Large intestine (tissue), 3 donors: ENCODE measurements at regions not wholly inside any gene's neighbourhood (a gene's known extent, or its start where the extent isn't known, plus 50 kb on each side); places are given as distances from the start of the nearest gene placed in this dataset.

Experiments
- DNase-seq, 2 donors: peaks; one replicate each; pipeline versions ENCODE4 v3.0.0 to v3.0.0-alpha.2; 2013
- H3K27ac ChIP-seq: one replicate; pipeline ENCODE4 v1.5.1; 2013; ENCODE audit warnings: low read length
- H3K27me3 ChIP-seq: 2 replicates; pipeline ENCODE4 v1.6.1; 2013; ENCODE audit warnings: low read length; ENCODE audit not compliant: control insufficient read depth, insufficient read depth
- H3K36me3 ChIP-seq: 2 replicates; pipeline ENCODE4 v1.6.1; 2013; ENCODE audit warnings: low read length; ENCODE audit not compliant: control insufficient read depth, insufficient read depth
- H3K4me1 ChIP-seq: one replicate; pipeline ENCODE4 v1.6.1; 2013; ENCODE audit warnings: low read length; ENCODE audit not compliant: control insufficient read depth, insufficient read depth
- H3K4me3 ChIP-seq: one replicate; pipeline ENCODE4 v1.5.1; 2013; ENCODE audit warnings: low read length
- H3K9me3 ChIP-seq: one replicate; pipeline ENCODE4 v1.6.1; 2013; ENCODE audit warnings: mild to moderate bottlenecking, low read depth, low read length, moderate library complexity; ENCODE audit not compliant: control insufficient read depth
- WGBS: methylation state at CpG from one replicate; pipeline ENCODE4 v1.1.5; 2013; ENCODE audit warnings: low lambda C conversion rate; ENCODE audit not compliant: insufficient coverage; 5-methylcytosine and 5-hydroxymethylcytosine counted together

DNA sequence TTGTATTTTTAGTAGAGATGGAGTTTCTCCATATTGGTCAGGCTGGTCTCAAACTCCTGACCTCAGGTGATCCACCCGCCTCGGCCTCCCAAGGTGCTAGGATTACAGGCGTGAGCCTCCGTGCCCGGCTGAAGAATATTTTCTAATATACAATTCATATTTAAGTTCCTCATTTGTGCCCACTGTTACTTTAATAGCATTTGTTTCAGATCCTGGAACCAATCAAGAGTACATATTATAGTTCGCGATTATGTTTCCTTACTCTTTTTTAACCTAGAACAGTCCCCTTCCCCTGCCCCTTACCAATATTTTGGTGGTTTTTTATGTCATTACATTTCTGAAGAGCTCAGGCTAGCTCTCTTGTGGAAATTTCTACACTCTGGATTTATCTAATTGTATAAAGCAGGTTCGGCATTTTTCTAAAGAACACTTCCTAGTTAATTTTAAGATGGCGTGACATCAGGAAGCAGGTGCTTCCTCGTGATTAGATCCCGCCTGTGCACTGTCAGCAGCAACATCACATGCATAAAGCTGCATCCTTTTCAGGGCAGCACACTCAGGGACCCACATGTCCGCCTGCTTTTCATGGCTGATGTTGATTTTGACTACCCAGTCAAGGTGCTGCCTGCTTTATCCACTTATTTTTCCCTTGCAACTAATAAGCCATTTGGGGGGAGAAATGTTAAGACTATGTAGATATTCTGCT lies 88.7 kb upstream of the EPHB3 start:
- no peaks in the 10 kb centered on the region for H3K36me3 ChIP-seq
- H3K27me3 ChIP-seq, result peaks cover 13% of the 10 kb centered on the region
- H3K4me3 ChIP-seq, result no peak overlapping the region
- no peak overlapping the region for H3K27ac ChIP-seq
- WGBS, result 100% methylated on average over 2 of the region's 12 CpGs
- H3K9me3 ChIP-seq, result peaks cover 3% of the 10 kb centered on the region
- DNase-seq, result peak; percentile 20 to 26
- no peaks in the 10 kb centered on the region for H3K4me1 ChIP-seq

DNA sequence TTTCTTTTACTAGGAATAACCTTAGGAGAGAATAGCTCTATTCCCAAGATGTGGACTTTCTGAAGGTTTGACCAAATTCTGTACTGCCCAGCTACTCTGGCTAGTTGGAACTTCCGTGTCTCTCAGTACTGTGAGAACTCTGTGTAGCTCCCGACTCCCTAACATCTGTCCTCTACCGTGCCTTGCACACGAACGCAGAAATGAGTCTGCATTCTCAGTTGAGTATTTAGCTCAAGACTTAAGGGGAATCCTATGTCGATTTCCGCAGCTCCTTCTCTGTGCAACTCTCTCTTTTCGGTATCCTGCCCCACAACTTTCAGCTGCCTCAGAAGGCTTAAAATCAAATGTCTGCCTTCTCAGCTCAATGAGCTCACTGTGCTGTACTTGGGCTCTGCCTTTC lies 86.7 kb upstream of the EPHB3 start:
- Histone ChIP-seq H3K36me3 (no peaks in the 10 kb centered on the region), H3K27me3 (peaks cover 17% of the 10 kb centered on the region), H3K9me3 (peaks cover 3% of the 10 kb centered on the region), H3K27ac (no peak overlapping the region), H3K4me3 (no peak overlapping the region), H3K4me1 (no peaks in the 10 kb centered on the region)
- DNase-seq, result no peak
- WGBS, result no CpG with 5 or more reads among the region's 8 CpGs

DNA sequence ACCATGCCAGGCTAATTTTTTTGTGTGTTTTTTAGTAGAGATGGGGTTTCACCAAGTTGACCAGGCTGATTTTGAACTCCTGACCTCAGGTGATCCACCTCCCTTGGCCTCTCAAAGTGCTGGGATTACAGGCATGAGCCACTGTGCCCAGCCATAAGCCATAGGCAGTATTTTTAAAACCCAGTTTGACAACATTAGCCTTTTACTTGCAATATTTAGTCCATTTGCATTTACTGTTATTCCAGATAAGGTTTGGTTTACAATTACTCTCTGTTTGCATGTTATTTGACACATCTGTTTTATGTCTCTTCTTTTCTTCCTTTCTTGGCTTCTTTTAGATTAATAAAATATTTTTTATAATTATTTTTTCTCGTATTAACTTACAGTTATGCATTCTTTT lies 83.6 kb upstream of the EPHB3 start:
- Histone ChIP-seq H3K4me3 (no peak overlapping the region), H3K4me1 (no peaks in the 10 kb centered on the region), H3K27me3 (peaks cover 24% of the 10 kb centered on the region), H3K36me3 (no peaks in the 10 kb centered on the region), H3K27ac (no peak overlapping the region), H3K9me3 (peaks cover 3% of the 10 kb centered on the region)
- WGBS, result 100% methylated on average over 1 of the region's 1 CpG
- no peak for DNase-seq

DNA sequence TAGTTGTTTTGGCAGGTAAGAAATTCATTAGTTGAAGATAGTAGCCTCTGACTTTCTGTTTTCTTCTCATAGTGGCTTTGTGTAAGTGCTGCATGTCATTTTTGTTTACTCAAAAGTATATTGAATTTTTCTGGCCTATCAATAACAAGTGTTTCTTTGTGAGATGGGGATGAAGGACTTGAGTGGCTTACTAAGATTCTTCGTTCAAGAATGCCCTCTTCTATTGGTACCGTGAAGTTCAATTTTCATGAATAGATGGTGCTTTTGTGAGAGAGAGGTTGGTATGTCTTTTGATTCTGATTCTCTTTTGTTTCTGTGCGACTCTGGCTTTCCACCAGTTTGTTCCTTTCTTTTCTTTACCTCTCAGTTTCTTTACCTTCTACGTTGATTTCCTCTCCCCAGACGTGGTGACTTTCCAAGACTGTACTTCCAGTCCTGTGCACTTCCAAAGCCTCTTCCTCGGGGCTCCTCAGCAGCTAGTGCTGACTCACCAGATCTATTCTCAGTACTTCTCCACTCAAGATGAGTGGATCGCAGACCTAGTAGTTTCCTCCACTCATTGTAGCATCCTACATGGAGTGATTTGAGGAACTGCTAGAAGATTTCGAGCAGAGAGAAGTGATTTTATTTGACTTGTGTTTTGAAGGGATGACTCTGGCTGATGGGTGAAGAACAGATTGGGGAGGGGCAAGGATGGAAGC lies 82.0 kb upstream of the EPHB3 start:
- peaks cover 3% of the 10 kb centered on the region for H3K9me3 ChIP-seq
- peaks cover 22% of the 10 kb centered on the region for H3K27me3 ChIP-seq
- DNase-seq, result no peak
- 52% methylated on average over 3 of the region's 8 CpGs for WGBS
- no peaks in the 10 kb centered on the region for H3K4me1 ChIP-seq
- no peak overlapping the region for H3K4me3 ChIP-seq
- H3K27ac ChIP-seq, result no peak overlapping the region
- no peaks in the 10 kb centered on the region for H3K36me3 ChIP-seq

DNA sequence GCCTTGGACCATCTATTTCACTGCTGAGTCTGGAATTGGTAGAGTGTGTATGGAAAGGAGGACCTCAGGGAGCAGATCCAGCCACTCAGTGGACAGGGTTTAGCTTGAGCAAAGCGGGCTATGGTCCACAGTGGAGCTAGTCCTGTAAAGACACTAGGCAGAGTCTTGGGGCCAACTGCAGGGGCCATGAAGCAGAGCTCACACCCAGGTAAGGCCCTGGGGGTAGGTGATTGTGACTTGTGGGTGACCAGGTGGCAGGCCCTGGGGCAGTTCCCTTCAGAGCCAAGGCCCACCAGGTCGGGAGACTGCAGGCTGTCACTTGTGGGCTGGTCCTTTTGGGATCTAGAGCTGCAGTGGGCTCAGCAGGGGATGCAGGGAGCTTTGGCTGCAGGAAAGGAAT lies 80.8 kb upstream of the EPHB3 start:
- Histone ChIP-seq H3K4me1 (no peaks in the 10 kb centered on the region), H3K9me3 (no peaks in the 10 kb centered on the region), H3K27me3 (peaks cover 18% of the 10 kb centered on the region), H3K4me3 (no peak overlapping the region), H3K36me3 (no peaks in the 10 kb centered on the region), H3K27ac (no peak overlapping the region)
- WGBS, result no CpG with 5 or more reads among the region's 2 CpGs
- no peak for DNase-seq

DNA sequence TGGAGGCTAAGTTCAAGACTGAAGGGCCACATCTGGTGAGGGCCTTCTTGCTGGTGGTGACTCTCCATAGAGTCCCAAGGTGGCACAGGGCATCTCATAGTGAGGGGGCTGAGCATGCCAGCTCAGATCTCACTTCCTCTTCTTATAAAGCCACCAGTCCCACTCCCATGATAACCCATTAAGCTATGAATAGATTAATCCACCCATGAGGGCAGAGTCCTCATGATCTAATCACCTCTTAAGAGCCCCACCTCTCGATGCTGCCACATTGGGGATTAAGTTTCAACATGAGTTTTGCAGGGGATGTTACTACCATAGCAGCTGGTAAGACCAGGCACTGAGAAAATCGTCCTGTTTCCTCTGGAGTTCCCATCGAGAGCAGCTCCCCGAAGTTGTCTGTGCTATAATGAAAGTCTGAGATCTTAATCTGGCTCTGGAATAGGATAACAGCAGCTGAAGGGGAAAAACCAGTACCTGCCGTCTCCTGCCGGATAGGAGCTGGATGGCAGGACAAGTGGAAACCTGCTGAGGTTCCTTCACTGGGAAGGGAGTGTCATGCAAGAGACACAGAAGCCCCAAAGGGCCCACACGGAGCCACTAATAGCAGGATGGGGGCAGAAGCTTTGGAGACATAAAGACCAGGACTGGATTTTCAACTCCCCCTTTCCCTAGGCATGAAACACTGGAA lies 79.5 kb upstream of the EPHB3 start:
- Histone ChIP-seq H3K4me1 (no peaks in the 10 kb centered on the region), H3K27me3 (peaks cover 20% of the 10 kb centered on the region), H3K4me3 (no peak overlapping the region), H3K9me3 (no peaks in the 10 kb centered on the region), H3K36me3 (no peaks in the 10 kb centered on the region), H3K27ac (no peak overlapping the region)
- no peak for DNase-seq
- no CpG with 5 or more reads among the region's 7 CpGs for WGBS

DNA sequence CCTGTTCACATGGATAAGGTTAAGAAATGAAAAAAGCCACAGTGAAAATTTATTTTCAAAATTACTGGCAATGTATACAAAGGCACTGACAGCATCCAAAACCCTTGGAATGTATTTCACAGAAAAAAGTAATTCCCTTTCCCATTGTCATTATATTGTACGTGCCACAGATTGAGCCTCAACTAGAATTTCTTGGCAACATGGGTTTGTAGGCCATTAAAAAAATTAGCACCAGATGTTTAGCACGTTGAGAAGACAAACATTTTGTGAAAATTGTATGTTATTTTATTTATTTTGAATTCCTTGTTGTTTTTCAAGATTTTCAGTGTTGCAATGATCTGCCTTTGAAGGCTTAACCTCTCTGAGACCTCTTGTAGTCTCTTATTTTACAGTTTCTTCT lies 76.3 kb upstream of the EPHB3 start:
- no peak for DNase-seq
- H3K4me1 ChIP-seq, result no peaks in the 10 kb centered on the region
- no peaks in the 10 kb centered on the region for H3K9me3 ChIP-seq
- H3K27ac ChIP-seq, result no peak overlapping the region
- H3K27me3 ChIP-seq, result peaks cover 30% of the 10 kb centered on the region
- H3K36me3 ChIP-seq, result no peaks in the 10 kb centered on the region
- no peak overlapping the region for H3K4me3 ChIP-seq
- no CpG with 5 or more reads among the region's 2 CpGs for WGBS

DNA sequence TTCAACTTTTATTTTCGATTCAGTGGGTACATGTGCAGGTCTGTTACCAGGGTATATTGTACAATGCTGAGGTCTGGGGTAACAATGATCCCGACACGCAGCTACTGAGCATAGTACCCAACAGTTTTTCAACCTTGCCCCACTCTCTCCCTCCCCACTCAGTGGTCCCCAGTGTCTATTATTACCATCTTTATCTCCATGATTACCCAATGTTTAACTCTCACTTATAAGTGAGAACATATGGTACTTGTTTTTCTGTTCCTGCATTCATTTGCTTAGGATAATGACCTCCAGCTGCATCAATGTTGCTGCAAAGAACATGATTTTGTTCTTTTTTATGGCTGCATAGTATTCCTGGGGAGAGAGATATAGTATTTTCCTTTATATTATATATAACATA lies 75.7 kb upstream of the EPHB3 start:
- Histone ChIP-seq H3K4me1 (no peaks in the 10 kb centered on the region), H3K36me3 (no peaks in the 10 kb centered on the region), H3K9me3 (no peaks in the 10 kb centered on the region), H3K27ac (no peak overlapping the region), H3K27me3 (peaks cover 37% of the 10 kb centered on the region), H3K4me3 (no peak overlapping the region)
- no peak for DNase-seq
- 88% methylated on average over 1 of the region's 3 CpGs for WGBS

DNA sequence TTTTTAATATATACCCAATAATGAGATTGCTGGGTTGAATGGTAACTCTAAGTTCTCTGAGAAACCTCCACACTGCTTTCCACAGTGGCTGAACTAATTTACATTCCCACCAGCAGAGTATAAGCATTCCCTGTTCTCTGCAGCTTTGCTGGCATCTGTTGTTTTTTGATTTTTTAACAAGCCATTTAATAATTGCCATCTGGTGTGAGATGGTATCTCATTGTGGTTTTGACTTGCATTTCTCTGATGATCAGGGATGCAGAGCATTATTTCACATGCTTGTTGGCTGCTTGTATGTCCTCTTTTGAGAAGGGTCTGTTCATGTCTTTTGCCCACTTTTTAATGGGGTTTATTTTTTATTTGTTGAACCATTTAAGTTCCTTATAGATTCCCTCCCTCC lies 75.0 kb upstream of the EPHB3 start:
- Histone ChIP-seq H3K9me3 (no peaks in the 10 kb centered on the region), H3K27me3 (peaks cover 42% of the 10 kb centered on the region), H3K27ac (no peak overlapping the region), H3K4me3 (no peak overlapping the region), H3K4me1 (peaks cover 3% of the 10 kb centered on the region), H3K36me3 (no peaks in the 10 kb centered on the region)
- DNase-seq, result no peak

DNA sequence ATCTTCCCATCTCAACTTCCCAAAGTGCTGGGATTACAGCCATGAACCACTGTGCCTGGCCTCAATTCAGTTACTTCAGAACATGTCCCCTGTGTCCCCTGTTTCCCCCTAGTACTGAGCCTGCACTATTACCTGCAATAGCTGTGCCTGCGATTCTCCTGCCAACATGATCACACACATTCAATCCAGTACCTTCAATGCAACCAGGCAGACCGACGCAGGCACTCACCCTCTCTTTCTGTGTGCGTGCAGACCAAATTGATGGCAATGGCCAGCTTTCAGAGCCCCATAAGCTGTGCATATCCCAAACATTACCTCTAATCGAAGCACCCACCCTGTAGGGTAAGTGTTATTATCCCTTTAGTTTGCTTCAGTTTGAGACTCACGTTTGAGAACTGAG lies 73.0 kb upstream of the EPHB3 start:
- Histone ChIP-seq H3K4me3 (no peak overlapping the region), H3K36me3 (no peaks in the 10 kb centered on the region), H3K9me3 (no peaks in the 10 kb centered on the region), H3K4me1 (peaks cover 3% of the 10 kb centered on the region), H3K27me3 (peaks cover 53% of the 10 kb centered on the region), H3K27ac (no peak overlapping the region)
- DNase-seq, result no peak
- no CpG with 5 or more reads among the region's 6 CpGs for WGBS
